ENCODE measurements at regions not wholly inside any gene's neighbourhood (a gene's known extent, or its start where the extent isn't known, plus 50 kb on each side); places are given as distances from the start of the nearest gene placed in this dataset.
"Not testable (repeated sequence)": the region's sequence is repeated elsewhere in the genome, so short reads cannot be mapped to it uniquely, and the experiment has no call there.

DNA sequence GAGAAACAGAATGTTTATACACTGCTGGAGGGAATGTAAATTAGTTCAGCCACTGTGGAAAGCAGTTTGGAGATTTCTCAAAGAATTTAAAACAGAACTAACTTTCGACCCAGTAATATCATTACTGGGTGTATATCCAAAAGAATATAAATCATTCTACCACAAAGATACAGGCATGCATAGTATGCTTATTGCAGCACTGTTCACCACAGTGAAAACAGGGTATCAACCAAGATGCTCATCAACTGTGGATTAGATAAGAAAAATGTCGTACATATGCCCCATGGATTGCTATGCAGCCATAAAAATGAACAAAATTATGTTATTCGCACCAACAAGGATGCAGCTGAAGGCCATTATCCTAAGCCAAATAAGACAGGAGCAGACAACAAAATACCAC lies 343.1 kb upstream of the KCND2 start:
- Mint-ChIP-seq H3K4me3 (no peak overlapping the region), H3K36me3 (no peaks in the 10 kb centered on the region), H3K27ac (no peak overlapping the region), H3K27me3 (no peaks in the 10 kb centered on the region), H3K4me1 (no peaks in the 10 kb centered on the region), H3K9me3 (peaks cover 3% of the 10 kb centered on the region)
- DNase-seq: no peak
- CTCF ChIA-PET: no interaction called here

DNA sequence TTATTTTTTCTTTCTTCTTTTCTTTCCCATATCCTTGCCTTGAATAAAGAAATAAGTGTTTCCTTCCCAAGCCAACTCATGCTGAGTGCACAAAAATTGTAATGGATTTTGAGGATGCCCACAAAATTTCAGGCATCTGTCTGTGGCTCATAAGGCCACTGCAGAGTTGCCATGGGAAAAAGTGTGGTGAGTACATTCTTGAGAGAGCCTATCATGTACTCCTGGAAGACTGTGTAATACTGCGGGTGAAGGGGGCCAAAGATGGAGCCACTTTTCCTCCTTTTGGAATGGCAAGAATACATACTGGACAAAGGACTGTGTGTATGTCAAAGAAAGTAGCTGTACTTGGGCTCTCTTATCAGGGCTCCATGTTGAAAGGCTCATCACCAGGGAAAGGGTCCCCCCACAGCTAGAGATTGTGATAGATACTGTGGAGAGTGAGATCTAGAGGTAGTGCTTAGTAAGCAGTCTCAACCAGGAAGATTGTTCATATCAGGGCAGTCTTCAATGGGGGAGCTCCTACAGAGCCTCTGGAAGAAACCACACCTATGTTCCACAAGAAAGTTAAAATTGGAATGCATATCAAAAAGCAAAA lies 341.6 kb upstream of the KCND2 start:
- Mint-ChIP-seq H3K27me3 (no peaks in the 10 kb centered on the region), H3K4me3 (no peak overlapping the region), H3K27ac (no peak overlapping the region), H3K36me3 (no peaks in the 10 kb centered on the region), H3K4me1 (no peaks in the 10 kb centered on the region), H3K9me3 (peaks cover 3% of the 10 kb centered on the region)
- CTCF ChIA-PET: no interaction called here
- DNase-seq: no peak

DNA sequence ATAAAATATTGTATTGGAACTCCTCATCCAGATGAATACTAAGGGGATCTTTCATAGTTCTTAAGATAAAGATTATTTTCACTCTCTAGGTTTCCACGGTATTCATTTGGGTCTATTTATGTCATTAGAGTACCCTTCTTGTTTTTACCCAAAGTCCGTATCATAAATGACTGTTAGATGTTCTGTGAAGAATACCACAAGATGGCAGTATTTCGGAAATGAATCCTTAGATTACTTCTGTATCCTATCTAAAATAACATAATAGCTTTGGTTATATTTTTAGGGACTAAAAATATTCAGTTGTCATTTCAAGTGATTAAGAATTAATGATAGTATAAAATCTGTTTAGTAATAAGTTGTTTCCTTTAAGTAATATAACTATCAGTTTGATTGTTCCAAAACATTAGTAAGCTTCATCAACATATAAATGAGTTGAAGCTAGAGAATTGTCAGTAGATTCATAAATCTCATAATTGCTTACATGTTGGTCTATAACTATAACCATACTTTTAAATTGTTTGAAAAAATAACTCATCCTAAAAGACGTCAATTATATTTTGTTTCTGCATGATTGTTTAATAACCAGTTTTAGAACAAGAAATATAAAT lies 337.5 kb upstream of the KCND2 start:
- Mint-ChIP-seq H3K36me3 (no peaks in the 10 kb centered on the region), H3K27ac (no peak overlapping the region), H3K27me3 (no peaks in the 10 kb centered on the region), H3K9me3 (no peaks in the 10 kb centered on the region), H3K4me3 (no peak overlapping the region), H3K4me1 (no peaks in the 10 kb centered on the region)
- DNase-seq: no peak
- CTCF ChIA-PET: interaction anchor here (0.6 to 1.5 kb wide), 5 partner anchors 9 to 1373 kb away, joined by 3 to 4 read pairs (median 3); no protein-coding TSS in a partner anchor

DNA sequence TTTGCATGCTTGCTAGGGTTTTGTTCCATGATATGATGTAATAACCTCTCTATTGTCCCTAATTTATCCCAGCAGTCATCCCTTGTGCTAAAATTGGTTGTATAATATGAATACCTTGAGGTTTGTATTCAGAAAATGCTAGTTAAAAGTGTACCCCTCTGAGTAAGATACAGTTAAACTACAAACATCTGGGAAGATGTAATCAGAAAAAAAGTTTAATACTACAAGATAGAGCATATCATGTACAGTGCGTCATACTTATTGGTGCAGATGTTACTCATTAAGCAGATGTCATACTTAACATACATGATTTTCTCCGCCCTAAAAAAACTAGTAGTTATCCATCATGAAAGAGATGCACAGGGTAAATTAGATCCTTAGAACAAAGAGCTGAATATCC lies 336.1 kb upstream of the KCND2 start:
- no peak for DNase-seq
- H3K27ac Mint-ChIP-seq: no peak overlapping the region

GRCh38 chr7:119937745-119938144 lies 335.2 kb upstream of the KCND2 start:
- DNase-seq: no peak
- Mint-ChIP-seq H3K27ac (no peak overlapping the region), H3K27me3 (no peaks in the 10 kb centered on the region), H3K36me3 (no peaks in the 10 kb centered on the region), H3K4me3 (no peak overlapping the region), H3K4me1 (no peaks in the 10 kb centered on the region), H3K9me3 (no peaks in the 10 kb centered on the region)
- CTCF ChIA-PET: no interaction called here

More for the DNA sequence above, 336.1 kb upstream of the KCND2 start:
- Mint-ChIP-seq H3K4me1 (no peaks in the 10 kb centered on the region), H3K9me3 (no peaks in the 10 kb centered on the region), H3K4me3 (no peak overlapping the region), H3K27me3 (no peaks in the 10 kb centered on the region), H3K36me3 (no peaks in the 10 kb centered on the region)
- CTCF ChIA-PET: interaction anchor here (1.5 kb wide), 1 partner anchor 788 kb away, joined by 4 read pairs; no protein-coding TSS in a partner anchor

DNA sequence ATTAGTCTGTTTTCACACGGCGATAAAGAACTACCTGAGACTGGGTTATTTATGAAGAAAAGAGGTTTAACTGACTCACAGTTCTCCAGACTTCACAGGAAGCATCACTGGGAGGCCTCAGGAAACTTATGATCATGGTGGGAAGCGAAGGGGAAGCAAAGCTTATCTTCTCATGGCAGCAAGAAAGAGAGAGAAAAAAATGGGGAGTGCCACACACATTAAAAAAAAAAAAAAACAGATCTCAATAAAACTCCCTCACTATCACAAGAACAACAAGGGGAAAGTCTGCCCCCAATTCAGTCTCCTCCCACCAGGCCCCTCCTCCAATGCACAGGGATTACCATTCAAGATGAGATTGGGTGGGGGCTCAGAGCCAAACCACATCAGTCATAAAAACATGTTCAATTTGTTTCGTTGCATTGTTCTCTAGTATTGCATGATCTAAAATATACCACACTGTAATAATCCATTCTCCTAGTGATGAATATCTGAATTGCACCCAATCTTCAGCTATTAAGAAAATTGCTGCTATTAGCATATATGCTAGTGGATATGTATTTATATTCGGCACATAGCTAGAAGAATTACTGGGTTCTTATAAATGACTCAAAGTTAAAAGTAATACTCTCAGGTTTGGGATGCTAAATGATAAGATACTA lies 328.9 kb upstream of the KCND2 start:
- Mint-ChIP-seq H3K4me3 (no peak overlapping the region), H3K36me3 (no peaks in the 10 kb centered on the region), H3K9me3 (peaks cover 3% of the 10 kb centered on the region), H3K27me3 (no peaks in the 10 kb centered on the region), H3K4me1 (no peaks in the 10 kb centered on the region), H3K27ac (no peak overlapping the region)
- CTCF ChIA-PET: no interaction called here
- no peak for DNase-seq

- H3K27ac Mint-ChIP-seq: no peak overlapping the region
- no peak for DNase-seq
Measured at GRCh38 chr7:119944601-119944972, 328.4 kb upstream of the KCND2 start.

DNA sequence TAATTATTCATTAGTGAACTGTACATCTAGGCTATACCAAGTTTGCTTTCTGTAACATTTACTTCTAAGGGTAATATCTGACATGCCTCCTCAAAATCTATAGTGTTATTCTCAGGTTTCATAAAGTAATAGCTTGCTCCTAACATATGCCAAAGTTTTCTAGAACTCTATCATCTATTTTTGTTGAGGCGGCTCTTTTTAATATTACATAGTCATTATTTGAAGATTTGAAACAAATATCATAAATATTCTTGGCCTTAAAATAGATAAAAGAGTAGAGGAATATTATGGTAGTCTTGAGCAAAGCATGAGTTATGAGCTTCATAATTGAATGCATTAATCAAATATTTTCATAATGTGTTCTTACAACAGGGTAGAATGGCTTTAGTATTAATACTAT lies 327.2 kb upstream of the KCND2 start:
- Mint-ChIP-seq H3K27me3 (no peaks in the 10 kb centered on the region), H3K4me1 (no peaks in the 10 kb centered on the region), H3K27ac (no peak overlapping the region), H3K4me3 (no peak overlapping the region), H3K36me3 (no peaks in the 10 kb centered on the region), H3K9me3 (peaks cover 6% of the 10 kb centered on the region)
- no peak for DNase-seq
- CTCF ChIA-PET: no interaction called here

More at GRCh38 chr7:119944601-119944972, 328.4 kb upstream of the KCND2 start:
- Mint-ChIP-seq H3K9me3 (peaks cover 3% of the 10 kb centered on the region), H3K4me1 (no peaks in the 10 kb centered on the region), H3K36me3 (no peaks in the 10 kb centered on the region), H3K4me3 (no peak overlapping the region), H3K27me3 (no peaks in the 10 kb centered on the region)
- CTCF ChIA-PET: no interaction called here

DNA sequence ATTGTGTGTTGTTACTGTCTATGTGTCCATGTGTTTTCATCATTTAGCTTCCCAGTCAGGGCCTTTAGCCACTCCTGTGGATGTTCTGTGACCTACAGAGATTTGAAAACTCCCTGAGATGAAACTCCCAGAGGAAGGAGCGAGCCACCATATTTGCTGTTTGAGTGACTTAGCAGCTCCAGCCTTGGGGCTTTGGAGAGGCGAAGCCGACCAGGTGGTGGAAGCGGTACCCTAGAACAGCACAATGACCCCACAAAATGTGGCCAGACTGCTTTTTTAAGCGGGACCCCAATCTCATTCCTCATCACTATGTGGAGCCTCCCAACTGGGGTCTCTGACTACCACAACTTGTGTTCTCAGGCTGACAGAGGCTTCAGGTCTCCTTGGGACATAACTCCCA lies 323.9 kb upstream of the KCND2 start:
- CTCF ChIA-PET: no interaction called here
- Mint-ChIP-seq H3K4me3 (no peak overlapping the region), H3K9me3 (peaks cover 6% of the 10 kb centered on the region), H3K36me3 (no peaks in the 10 kb centered on the region), H3K4me1 (no peaks in the 10 kb centered on the region), H3K27ac (no peak overlapping the region), H3K27me3 (no peaks in the 10 kb centered on the region)
- DNase-seq: no peak

DNA sequence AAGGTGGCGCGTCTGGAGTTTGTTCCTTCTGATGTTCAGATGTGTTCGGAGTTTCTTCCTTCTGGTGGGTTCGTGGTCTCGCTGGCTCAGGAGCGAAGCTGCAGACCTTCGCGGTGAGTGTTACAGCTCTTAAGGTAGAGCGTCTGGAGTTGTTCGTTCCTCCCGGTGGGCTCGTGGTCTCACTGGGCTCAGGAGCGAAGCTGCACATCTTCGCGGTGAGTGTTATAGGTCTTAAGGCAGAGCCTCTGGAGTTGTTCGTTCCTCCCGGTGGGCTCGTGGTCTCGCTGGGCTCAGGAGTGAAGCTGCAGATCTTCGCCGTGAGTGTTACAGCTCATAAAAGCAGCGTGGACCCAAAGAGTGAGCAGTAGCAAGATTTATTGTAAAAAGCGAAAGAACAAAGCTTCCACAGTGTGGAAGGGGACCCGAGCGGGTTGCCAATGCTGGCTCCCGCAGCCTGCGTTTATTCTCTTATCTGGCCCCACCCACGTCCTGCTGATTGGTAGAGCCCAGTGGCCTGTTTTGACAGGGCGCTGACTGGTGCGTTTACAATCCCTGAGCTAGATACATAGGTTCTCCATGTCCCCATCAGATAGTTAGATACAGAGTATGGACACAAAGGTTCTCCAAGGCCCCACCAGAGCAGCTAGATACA lies 322.5 kb upstream of the KCND2 start:
- H3K27ac Mint-ChIP-seq, H3K27me3 Mint-ChIP-seq, H3K36me3 Mint-ChIP-seq, CTCF ChIA-PET, H3K4me1 Mint-ChIP-seq, DNase-seq, H3K9me3 Mint-ChIP-seq, H3K4me3 Mint-ChIP-seq: not testable (repeated sequence)

DNA sequence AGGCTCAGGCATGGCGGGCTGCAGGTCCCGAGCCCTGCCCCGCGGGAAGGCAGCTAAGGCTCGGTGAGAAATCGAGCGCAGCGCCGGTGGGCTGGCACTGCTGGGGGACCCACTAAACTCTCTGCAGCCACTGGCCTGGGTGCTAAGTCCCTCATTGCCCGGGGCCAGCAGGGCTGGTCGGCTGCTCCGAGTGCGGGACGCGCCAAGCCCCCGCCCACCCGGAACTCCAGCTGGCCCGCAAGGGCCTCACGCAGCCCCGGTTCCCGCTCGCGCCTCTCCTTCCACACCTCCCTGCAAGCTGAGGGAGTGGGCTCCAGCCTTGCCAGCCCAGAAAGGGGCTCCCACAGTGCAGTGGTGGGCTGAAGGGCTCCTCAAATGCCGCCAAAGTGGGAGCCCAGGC lies 321.4 kb upstream of the KCND2 start:
- CTCF ChIA-PET, DNase-seq, H3K9me3 Mint-ChIP-seq, H3K36me3 Mint-ChIP-seq, H3K4me3 Mint-ChIP-seq, H3K4me1 Mint-ChIP-seq, H3K27me3 Mint-ChIP-seq, H3K27ac Mint-ChIP-seq: not testable (repeated sequence)

DNA sequence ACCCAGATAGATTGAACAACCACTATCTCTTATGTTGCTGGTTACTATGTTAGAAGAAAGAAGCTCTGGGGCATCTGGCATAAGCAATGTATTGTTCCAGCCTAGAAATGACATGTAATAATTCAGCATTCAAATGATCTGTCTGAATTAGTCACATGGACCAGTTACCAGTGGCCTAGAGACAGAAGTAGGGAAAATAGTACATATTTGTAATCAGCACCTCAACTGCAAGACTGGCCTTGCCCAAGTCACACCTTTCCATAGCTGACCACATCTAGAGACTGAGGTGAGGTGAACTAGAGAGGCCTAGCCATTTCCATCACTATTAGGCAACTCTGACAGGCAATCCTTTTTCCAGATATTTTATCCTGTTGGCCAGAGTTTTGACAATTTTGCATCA lies 315.6 kb upstream of the KCND2 start:
- CTCF ChIA-PET: no interaction called here

DNA sequence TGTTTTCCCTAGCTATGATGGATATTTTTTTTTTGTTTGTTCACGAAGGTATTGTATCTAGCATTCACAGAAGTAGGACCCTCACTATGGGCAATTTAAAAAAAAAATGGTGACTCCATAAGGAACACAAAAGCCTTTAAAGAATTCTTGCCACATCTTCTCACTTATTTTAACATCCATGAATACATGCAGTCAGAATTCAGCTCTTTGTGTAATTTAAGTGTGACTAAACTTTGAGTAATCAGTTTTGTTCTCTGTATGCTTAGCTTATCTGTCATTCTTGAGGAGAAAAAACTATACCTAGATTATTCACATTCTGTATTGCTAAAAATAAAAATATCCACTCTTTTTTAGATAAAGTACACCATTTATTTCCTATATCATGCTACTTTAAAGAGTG lies 313.2 kb upstream of the KCND2 start:
- H3K4me1 Mint-ChIP-seq: no peaks in the 10 kb centered on the region
- H3K4me3 Mint-ChIP-seq: no peak overlapping the region
- CTCF ChIA-PET: no interaction called here
- no peaks in the 10 kb centered on the region for H3K9me3 Mint-ChIP-seq
- H3K36me3 Mint-ChIP-seq: no peaks in the 10 kb centered on the region
- no peak for DNase-seq
- H3K27me3 Mint-ChIP-seq: no peaks in the 10 kb centered on the region
- H3K27ac Mint-ChIP-seq: no peak overlapping the region

More for the DNA sequence above, 315.6 kb upstream of the KCND2 start:
- Mint-ChIP-seq H3K27ac (no peak overlapping the region), H3K4me1 (no peaks in the 10 kb centered on the region), H3K4me3 (no peak overlapping the region), H3K27me3 (no peaks in the 10 kb centered on the region), H3K36me3 (no peaks in the 10 kb centered on the region), H3K9me3 (no peaks in the 10 kb centered on the region)
- no peak for DNase-seq

- no peak for DNase-seq
- CTCF ChIA-PET: no interaction called here
- H3K4me1 Mint-ChIP-seq: no peaks in the 10 kb centered on the region
- no peaks in the 10 kb centered on the region for H3K27me3 Mint-ChIP-seq
- H3K36me3 Mint-ChIP-seq: no peaks in the 10 kb centered on the region
- H3K27ac Mint-ChIP-seq: no peak overlapping the region
- H3K9me3 Mint-ChIP-seq: no peaks in the 10 kb centered on the region
- H3K4me3 Mint-ChIP-seq: no peak overlapping the region
Measured at GRCh38 chr7:119963654-119964053, 309.3 kb upstream of the KCND2 start.

GRCh38 chr7:119964065-119964464 lies 308.9 kb upstream of the KCND2 start:
- Mint-ChIP-seq H3K27ac (no peak overlapping the region), H3K27me3 (no peaks in the 10 kb centered on the region), H3K4me3 (no peak overlapping the region), H3K36me3 (no peaks in the 10 kb centered on the region), H3K4me1 (no peaks in the 10 kb centered on the region), H3K9me3 (no peaks in the 10 kb centered on the region)
- no peak for DNase-seq
- CTCF ChIA-PET: no interaction called here

Measured in activated naive CD4-positive, alpha-beta T cell treated with anti-CD3 and anti-CD28 coated beads, Interleukin-2, amount 10 ng/mL, durations not matched to agents 7 days and 5 days (primary cell).